T-cell (primary cell): ENCODE measurements at regions not wholly inside any gene's neighbourhood (a gene's known extent, or its start where the extent isn't known, plus 50 kb on each side); places are given as distances from the start of the nearest gene placed in this dataset.

Experiments used
- ATAC-seq, 4 experiments: fragments of 200-7000 bp in 3 of 4; fragments of 150-1000 bp in 1 of 4; cut with Tn5 transposase; replicated peaks in 1 of 4; 1 replicate in 3 of 4; 2 replicates in 1 of 4; pipeline ENCODE4 v1.10.0; 2021; ENCODE audit warnings: moderate library complexity in 3 of 4, mild to moderate bottlenecking in 2 of 4, moderate number of reproducible peaks in 1 of 4
- CTCF ChIA-PET, 2 donors: fragments of 300-600 bp; sonication (Branson Sonifier 250); formaldehyde crosslinking; loops; one replicate each; lab custom pipeline; 2022; ENCODE audit warnings: antibody characterized with exemption in 2 of 2; lab: Charles Lee
- POLR2A ChIA-PET, 2 donors: fragments of 300-600 bp; sonication (Branson Sonifier 250); formaldehyde crosslinking; loops; one replicate each; lab custom pipeline; 2022; ENCODE audit warnings: antibody characterized with exemption in 2 of 2; lab: Charles Lee
- DNase-seq, 35 experiments: peaks; one replicate each; pipeline versions ENCODE4 v3.0.0 to v3.0.0-alpha.2; 2013 to 2023
- H3K27ac ChIP-seq: one replicate; pipeline ENCODE4 v1.5.1; 2013; ENCODE audit warnings: low read length
- H3K27me3 ChIP-seq, 2 experiments: replicated peaks in 1 of 2; 1 replicate in 1 of 2; 2 replicates in 1 of 2; pipeline versions ENCODE4 v1.6.1 to v1.7.0; 2013; ENCODE audit warnings: low read length in 1 of 2, mixed read lengths in 1 of 2; ENCODE audit not compliant: control insufficient read depth in 2 of 2, insufficient read depth in 2 of 2; ENCODE audit errors: extremely low read depth in 1 of 2
- H3K36me3 ChIP-seq, 2 donors: 1 replicate in 1 of 2; 2 replicates in 1 of 2; pipeline versions ENCODE4 v1.6.1 to v1.7.0; 2013; ENCODE audit warnings: low read length in 1 of 2; ENCODE audit not compliant: control insufficient read depth in 2 of 2, insufficient read depth in 1 of 2; ENCODE audit errors: extremely low read depth in 1 of 2
- H3K4me1 ChIP-seq, 2 experiments: 1 replicate in 1 of 2; 2 replicates in 1 of 2; pipeline versions ENCODE4 v1.6.1 to v1.7.0; 2013; ENCODE audit warnings: low read length in 2 of 2, mixed read lengths in 1 of 2; ENCODE audit not compliant: insufficient read depth in 2 of 2, control insufficient read depth in 1 of 2; ENCODE audit errors: extremely low read depth in 1 of 2
- H3K4me3 ChIP-seq, 2 donors: 1 replicate in 1 of 2; 2 replicates in 1 of 2; pipeline versions ENCODE4 v1.5.1 to v1.7.0; 2013; ENCODE audit warnings: mild to moderate bottlenecking in 2 of 2, low read length in 1 of 2, moderate library complexity in 1 of 2; ENCODE audit not compliant: control insufficient read depth in 1 of 2; ENCODE audit errors: extremely low read depth in 1 of 2
- H3K9me3 ChIP-seq: 2 replicates; pipeline ENCODE4 v1.7.0; 2013
- H3K27ac Mint-ChIP-seq, 2 donors: one replicate each; pipeline ENCODE4 v1.8.0; 2020 to 2021; ENCODE audit warnings: mild to moderate bottlenecking in 2 of 2, mixed read lengths in 2 of 2
- H3K27me3 Mint-ChIP-seq, 2 donors: one replicate each; pipeline ENCODE4 v1.8.0; 2021 to 2022; ENCODE audit warnings: mixed read lengths in 2 of 2
- H3K36me3 Mint-ChIP-seq: one replicate; pipeline ENCODE4 v1.8.0; 2021; ENCODE audit warnings: mixed read lengths
- H3K4me1 Mint-ChIP-seq, 3 donors: one replicate each; pipeline ENCODE4 v1.8.0; 2020 to 2022; ENCODE audit warnings: mixed read lengths in 3 of 3, mild to moderate bottlenecking in 1 of 3
- H3K4me3 Mint-ChIP-seq, 3 donors: one replicate each; pipeline ENCODE4 v1.8.0; 2020 to 2022; ENCODE audit warnings: mild to moderate bottlenecking in 3 of 3, mixed read lengths in 3 of 3, moderate library complexity in 3 of 3
- H3K9me3 Mint-ChIP-seq, 3 donors: one replicate each; pipeline ENCODE4 v1.8.0; 2020 to 2022; ENCODE audit warnings: mixed read lengths in 3 of 3
- WGBS: methylation state at CpG from one replicate; pipeline ENCODE4 v1.1.5; 2013; ENCODE audit warnings: missing lambda C conversion rate; ENCODE audit not compliant: insufficient coverage; 5-methylcytosine and 5-hydroxymethylcytosine counted together

DNA sequence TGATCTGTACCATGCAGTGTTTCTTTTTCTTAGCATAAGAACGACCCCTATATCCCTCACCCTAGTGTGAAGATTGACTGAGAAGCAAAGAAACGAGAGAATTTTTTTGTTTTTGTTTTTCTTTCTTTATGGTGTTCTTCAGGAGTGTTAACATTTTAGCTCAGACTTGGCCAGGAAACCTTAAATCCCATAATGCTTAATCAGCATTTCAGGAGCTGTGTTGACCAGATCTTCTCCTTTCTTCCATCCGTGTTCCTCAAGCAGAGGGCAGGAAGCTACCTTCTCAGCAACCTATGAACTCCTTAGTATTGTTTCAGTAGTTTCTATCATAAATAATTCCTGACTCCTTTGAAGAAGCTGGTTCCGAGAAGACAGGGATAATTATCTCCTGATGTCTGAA is 1501.5 kb downstream of the STIM2 start:
- Histone ChIP-seq H3K4me3 (no peak overlapping the region), H3K36me3 (no peaks in the 10 kb centered on the region), H3K27me3 (no peaks in the 10 kb centered on the region), H3K27ac (no peak overlapping the region), H3K9me3 (no peaks in the 10 kb centered on the region), H3K4me1 (no peaks in the 10 kb centered on the region)
- H3K27ac Mint-ChIP-seq: no peak overlapping the region
- ATAC-seq: no peak
- WGBS: no CpG with 5 or more reads among the region's 4 CpGs
- H3K36me3 Mint-ChIP-seq: no peaks in the 10 kb centered on the region
- peaks cover 6 to 15% (median 14%) of the 10 kb centered on the region in 3 donors for H3K9me3 Mint-ChIP-seq
- no peaks in the 10 kb centered on the region for H3K27me3 Mint-ChIP-seq
- no peak overlapping the region for H3K4me3 Mint-ChIP-seq
- DNase-seq: no peak
- ChIA-PET CTCF (no interaction called here), POLR2A (no interaction called here)
- no peaks in the 10 kb centered on the region for H3K4me1 Mint-ChIP-seq

DNA sequence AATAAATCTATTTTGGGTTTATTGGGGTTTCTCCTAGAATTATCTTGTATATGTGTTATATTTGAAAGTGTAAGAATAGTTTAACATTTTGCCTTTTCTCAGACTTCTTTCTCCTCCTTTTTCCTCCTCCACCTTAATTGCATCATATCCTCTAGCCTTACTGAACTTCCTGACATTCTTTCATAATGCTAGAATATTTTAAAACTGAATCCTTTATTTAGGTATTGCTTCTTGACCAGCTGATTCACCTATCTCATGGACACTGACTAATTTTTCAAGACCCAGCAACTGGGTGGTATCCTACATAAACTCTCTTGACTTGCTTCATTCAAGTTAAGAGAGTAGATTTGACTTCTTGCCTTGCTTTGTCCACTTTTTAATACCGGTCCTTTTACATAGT is 1508.9 kb downstream of the STIM2 start:
- Mint-ChIP-seq H3K36me3 (no peaks in the 10 kb centered on the region), H3K4me3 (no peak overlapping the region), H3K9me3 (peaks cover 11 to 23% (median 19%) of the 10 kb centered on the region in 3 donors), H3K4me1 (no peaks in the 10 kb centered on the region), H3K27ac (no peak overlapping the region), H3K27me3 (no peaks in the 10 kb centered on the region)
- DNase-seq (no peak), ATAC-seq (no peak)
- Histone ChIP-seq H3K36me3 (no peaks in the 10 kb centered on the region), H3K9me3 (peaks cover 2% of the 10 kb centered on the region), H3K4me3 (no peak overlapping the region), H3K4me1 (no peaks in the 10 kb centered on the region), H3K27ac (no peak overlapping the region), H3K27me3 (no peaks in the 10 kb centered on the region)
- ChIA-PET POLR2A (no interaction called here), CTCF (no interaction called here)
- WGBS: no CpG with 5 or more reads among the region's 1 CpG

DNA sequence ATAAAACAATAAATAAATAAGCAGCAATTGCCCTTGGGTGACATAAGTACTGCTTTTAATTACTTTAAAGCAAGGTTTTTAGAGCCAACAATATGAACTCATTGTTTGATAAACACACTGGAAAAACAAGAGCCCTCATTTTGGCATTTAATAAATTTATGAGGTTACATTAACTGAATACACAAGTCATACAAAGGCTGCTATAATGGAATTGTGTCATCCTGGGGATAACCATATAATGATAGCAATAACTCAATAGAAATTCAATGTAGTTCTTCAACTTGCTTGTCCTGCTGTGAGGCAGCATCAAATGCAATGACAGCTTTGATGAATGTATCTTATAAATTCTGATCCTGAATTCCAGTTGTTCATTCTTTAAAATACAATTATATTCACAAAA is 1512.5 kb downstream of the STIM2 start:
- POLR2A ChIA-PET: no interaction called here

DNA sequence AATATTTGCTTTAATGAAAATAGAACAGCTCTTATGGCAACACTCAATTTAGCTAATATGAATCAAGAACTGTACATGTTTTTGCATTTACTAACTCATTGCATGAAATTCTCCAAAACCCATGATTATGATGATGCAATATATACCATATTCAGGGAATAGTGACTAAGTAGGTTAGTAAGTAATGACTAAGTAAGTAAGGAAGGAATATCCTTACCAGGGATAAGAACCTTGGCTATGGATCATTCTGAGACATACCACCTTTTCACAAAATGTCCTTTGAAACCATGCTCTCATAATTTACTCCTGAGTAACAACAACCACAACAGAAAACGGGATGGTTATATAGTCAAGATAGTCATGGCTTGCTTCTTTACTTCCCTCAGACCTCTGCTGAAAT is 1513.0 kb downstream of the STIM2 start:
- DNase-seq (no peak), ATAC-seq (no peak)
- Histone ChIP-seq H3K27me3 (no peaks in the 10 kb centered on the region), H3K27ac (no peak overlapping the region), H3K36me3 (no peaks in the 10 kb centered on the region), H3K9me3 (peaks cover 2% of the 10 kb centered on the region), H3K4me1 (no peaks in the 10 kb centered on the region), H3K4me3 (no peak overlapping the region)
- Mint-ChIP-seq H3K4me1 (no peaks in the 10 kb centered on the region), H3K27me3 (no peaks in the 10 kb centered on the region), H3K27ac (no peak overlapping the region), H3K4me3 (no peak overlapping the region), H3K9me3 (peaks cover 16 to 20% (median 18%) of the 10 kb centered on the region in 3 donors), H3K36me3 (no peaks in the 10 kb centered on the region)
- CTCF ChIA-PET: no interaction called here
- POLR2A ChIA-PET: no interaction called here
- no CpG with 5 or more reads among the region's 1 CpG for WGBS

More for the DNA sequence above, 1512.5 kb downstream of the STIM2 start:
- Histone ChIP-seq H3K27ac (no peak overlapping the region), H3K4me3 (no peak overlapping the region), H3K4me1 (no peaks in the 10 kb centered on the region), H3K36me3 (no peaks in the 10 kb centered on the region), H3K27me3 (no peaks in the 10 kb centered on the region), H3K9me3 (peaks cover 2% of the 10 kb centered on the region)
- H3K4me3 Mint-ChIP-seq: no peak overlapping the region
- H3K4me1 Mint-ChIP-seq: no peaks in the 10 kb centered on the region
- ATAC-seq (no peak), DNase-seq (no peak)
- CTCF ChIA-PET: no interaction called here
- no peaks in the 10 kb centered on the region for H3K27me3 Mint-ChIP-seq
- H3K9me3 Mint-ChIP-seq: peaks cover 13 to 18% (median 17%) of the 10 kb centered on the region in 3 donors
- no peak overlapping the region for H3K27ac Mint-ChIP-seq
- H3K36me3 Mint-ChIP-seq: no peaks in the 10 kb centered on the region

DNA sequence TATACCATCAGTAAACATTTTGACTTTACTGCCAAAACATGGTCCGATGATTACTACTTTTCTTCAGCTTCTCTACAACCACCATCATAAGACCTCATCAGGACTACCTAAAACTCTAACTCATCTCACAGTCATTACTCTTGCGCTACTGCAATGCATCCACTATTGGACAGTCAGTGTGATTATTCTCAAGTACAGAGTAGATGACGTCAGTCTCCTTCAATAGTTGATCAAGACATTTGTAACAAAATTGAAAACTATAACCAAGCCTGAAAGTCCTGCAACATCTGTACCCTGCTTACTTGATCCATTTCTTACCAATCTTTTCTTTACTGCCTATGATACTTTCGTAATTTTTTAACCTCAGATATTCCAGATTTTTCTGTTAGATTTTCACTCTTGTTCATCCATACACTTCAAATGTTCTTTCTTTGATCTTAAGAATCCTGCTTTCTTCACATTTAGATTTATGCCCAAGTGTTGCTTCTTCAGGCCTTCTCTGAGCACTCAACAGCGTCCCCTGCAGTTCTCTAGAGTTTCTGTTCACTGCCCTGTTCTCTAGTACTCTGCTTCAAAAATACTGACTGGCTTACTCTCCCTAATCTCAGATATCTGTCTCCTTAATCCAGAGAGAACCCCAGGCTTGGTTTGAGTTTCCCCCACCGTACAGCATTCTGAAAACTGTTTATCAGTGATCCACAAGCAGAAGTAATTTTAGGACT is 1517.6 kb downstream of the STIM2 start:
- ChIA-PET POLR2A (no interaction called here), CTCF (no interaction called here)
- Histone ChIP-seq H3K4me3 (no peak overlapping the region), H3K27me3 (no peaks in the 10 kb centered on the region), H3K9me3 (no peaks in the 10 kb centered on the region), H3K4me1 (no peaks in the 10 kb centered on the region), H3K36me3 (no peaks in the 10 kb centered on the region), H3K27ac (no peak overlapping the region)
- 79% methylated on average over 2 of the region's 6 CpGs for WGBS
- no peak overlapping the region for H3K4me3 Mint-ChIP-seq
- no peak overlapping the region for H3K27ac Mint-ChIP-seq
- H3K4me1 Mint-ChIP-seq: no peaks in the 10 kb centered on the region
- H3K9me3 Mint-ChIP-seq: peaks cover 13 to 26% (median 18%) of the 10 kb centered on the region in 3 donors
- no peak for DNase-seq
- H3K36me3 Mint-ChIP-seq: no peaks in the 10 kb centered on the region
- ATAC-seq: no peak
- no peaks in the 10 kb centered on the region for H3K27me3 Mint-ChIP-seq

DNA sequence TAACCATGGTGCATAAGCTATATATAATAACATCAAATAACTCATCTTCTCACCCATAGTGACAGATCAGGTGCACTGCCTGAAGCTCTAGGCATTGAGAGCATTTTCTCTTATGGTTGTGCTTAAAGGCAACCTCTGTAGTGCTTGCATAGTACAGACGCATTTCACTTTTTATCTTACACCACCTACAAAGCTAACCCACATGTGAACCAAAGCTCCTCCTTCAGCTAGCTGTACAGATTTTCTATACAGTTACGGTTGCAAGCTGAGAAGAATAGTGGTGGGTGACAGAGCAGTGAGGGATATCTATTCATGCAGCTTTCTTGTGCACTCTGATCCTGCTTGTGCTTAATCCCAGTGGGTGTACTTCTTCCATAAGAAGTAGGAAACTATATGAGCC is 1525.2 kb downstream of the STIM2 start:
- Mint-ChIP-seq H3K4me1 (no peaks in the 10 kb centered on the region), H3K27me3 (no peaks in the 10 kb centered on the region), H3K4me3 (no peak overlapping the region), H3K36me3 (no peaks in the 10 kb centered on the region), H3K9me3 (peaks cover 8 to 21% (median 19%) of the 10 kb centered on the region in 3 donors), H3K27ac (no peak overlapping the region)
- no peaks in the 10 kb centered on the region for H3K27me3 ChIP-seq
- DNase-seq (no peak), ATAC-seq (no peak)
- H3K4me3 ChIP-seq: no peak overlapping the region
- ChIA-PET CTCF (no interaction called here), POLR2A (no interaction called here)
- no peaks in the 10 kb centered on the region for H3K9me3 ChIP-seq
- H3K27ac ChIP-seq: no peak overlapping the region
- no peaks in the 10 kb centered on the region for H3K4me1 ChIP-seq
- no peaks in the 10 kb centered on the region for H3K36me3 ChIP-seq
- no CpG with 5 or more reads among the region's 2 CpGs for WGBS

DNA sequence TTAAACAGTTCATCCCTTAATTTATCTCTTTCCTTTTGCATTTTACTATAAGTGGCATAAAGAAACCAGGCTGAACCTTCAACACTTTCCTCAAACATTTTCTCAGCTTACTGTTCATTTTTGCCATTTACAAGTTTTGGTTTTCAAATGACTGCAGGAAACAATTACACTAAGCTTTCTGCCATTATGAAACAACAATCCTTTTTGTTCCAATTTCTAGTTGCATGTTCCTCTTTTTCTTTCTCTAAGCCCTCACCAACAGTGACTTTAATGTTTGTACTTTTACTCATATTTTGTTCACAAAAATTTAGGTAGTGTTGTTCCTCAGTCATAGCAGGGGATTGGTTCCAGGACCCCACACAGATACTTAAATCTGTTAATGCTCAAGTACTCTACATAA is 1526.1 kb downstream of the STIM2 start:
- DNase-seq (no peak), ATAC-seq (no peak)
- no peaks in the 10 kb centered on the region for H3K4me1 Mint-ChIP-seq
- no peak overlapping the region for H3K27ac Mint-ChIP-seq
- Histone ChIP-seq H3K27ac (no peak overlapping the region), H3K4me1 (no peaks in the 10 kb centered on the region), H3K27me3 (no peaks in the 10 kb centered on the region), H3K36me3 (no peaks in the 10 kb centered on the region), H3K4me3 (no peak overlapping the region), H3K9me3 (no peaks in the 10 kb centered on the region)
- H3K4me3 Mint-ChIP-seq: no peak overlapping the region
- H3K9me3 Mint-ChIP-seq: peaks cover 2 to 21% (median 20%) of the 10 kb centered on the region in 3 donors
- ChIA-PET CTCF (no interaction called here), POLR2A (no interaction called here)
- H3K27me3 Mint-ChIP-seq: no peaks in the 10 kb centered on the region
- H3K36me3 Mint-ChIP-seq: no peaks in the 10 kb centered on the region
